ENCODE measurements at regions not wholly inside any gene's neighbourhood (a gene's known extent, or its start where the extent isn't known, plus 50 kb on each side); places are given as distances from the start of the nearest gene placed in this dataset.

DNA sequence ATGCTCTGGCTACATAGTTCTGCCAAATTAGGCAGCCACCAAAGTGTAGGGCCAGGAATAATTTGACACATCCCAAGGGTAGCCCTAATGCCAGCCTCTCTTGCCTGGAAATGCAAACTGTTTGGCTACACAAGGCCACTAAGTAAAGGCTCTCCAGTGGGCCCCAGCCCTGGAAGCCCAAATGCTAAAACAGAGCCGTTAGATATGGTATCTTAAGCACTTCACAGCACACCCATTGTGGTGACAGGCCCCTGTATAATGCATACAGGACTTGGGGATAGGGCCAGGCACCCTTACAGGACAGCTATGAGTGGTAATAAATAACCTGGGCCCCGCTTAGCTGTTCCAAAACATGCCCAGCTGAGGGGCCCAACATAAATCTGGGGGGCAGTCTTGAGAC lies 623.9 kb downstream of the BCOR start:
- H3K4me1 Mint-ChIP-seq (ENCODE audit: low read depth), result no peaks in the 10 kb centered on the region
- H3K36me3 Mint-ChIP-seq (ENCODE audit: low read depth), result no peaks in the 10 kb centered on the region
- no peak overlapping the region for H3K27ac Mint-ChIP-seq

DNA sequence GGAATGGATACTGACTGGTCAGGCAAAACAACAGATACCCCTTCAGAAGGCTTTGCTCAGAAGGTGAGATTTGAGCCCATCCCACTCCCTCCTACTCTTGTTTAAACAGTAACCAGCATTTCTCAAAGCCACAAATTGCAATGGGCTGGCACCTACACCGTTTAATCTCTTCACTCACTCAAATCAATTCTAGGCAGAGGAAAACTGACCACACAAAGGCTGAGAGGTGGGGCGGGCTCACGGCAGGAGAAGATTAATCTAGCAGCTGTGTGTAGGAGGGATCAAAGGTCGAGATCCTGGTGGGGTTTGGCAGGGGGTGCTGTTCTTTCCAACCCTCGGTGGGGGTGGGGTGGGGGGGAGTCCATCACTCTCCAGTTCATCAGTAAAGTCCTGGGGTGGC lies 622.4 kb downstream of the BCOR start:
- no peaks in the 10 kb centered on the region for H3K36me3 Mint-ChIP-seq (ENCODE audit: low read depth)
- H3K27me3 Mint-ChIP-seq (ENCODE audit: low read depth), result no peaks in the 10 kb centered on the region
- H3K9me3 Mint-ChIP-seq, result no peaks in the 10 kb centered on the region
- H3K27ac Mint-ChIP-seq, result no peak overlapping the region
- no peaks in the 10 kb centered on the region for H3K4me1 Mint-ChIP-seq (ENCODE audit: low read depth)
- no peak overlapping the region for H3K4me3 Mint-ChIP-seq

More for the DNA sequence above, 623.9 kb downstream of the BCOR start:
- no peaks in the 10 kb centered on the region for H3K27me3 Mint-ChIP-seq (ENCODE audit: low read depth)
- no peaks in the 10 kb centered on the region for H3K9me3 Mint-ChIP-seq
- H3K4me3 Mint-ChIP-seq, result no peak overlapping the region

DNA sequence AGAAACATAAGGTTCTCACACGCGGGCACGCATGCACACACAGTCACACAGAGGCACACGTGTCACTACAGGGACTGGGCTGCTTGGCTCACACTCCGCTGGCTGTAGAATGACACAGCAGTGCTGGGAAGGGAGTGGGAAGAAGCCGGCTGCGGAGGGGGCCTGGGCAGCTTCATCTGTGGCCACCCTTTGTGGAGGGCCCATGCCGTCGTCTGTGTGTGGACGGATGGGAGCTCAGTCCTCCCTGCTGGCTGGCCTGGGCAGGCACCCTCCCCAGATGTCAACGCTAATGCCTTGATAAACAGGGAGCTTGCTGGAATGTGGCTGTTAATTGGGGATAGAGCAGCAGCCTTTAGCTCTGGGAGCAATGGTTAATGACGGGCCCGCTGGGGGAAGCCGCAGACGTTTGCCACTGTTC lies 621.1 kb downstream of the BCOR start:
- Mint-ChIP-seq H3K9me3 (no peaks in the 10 kb centered on the region), H3K27me3 (ENCODE audit: low read depth) (no peaks in the 10 kb centered on the region), H3K4me1 (ENCODE audit: low read depth) (no peaks in the 10 kb centered on the region), H3K27ac (no peak overlapping the region), H3K4me3 (no peak overlapping the region), H3K36me3 (ENCODE audit: low read depth) (no peaks in the 10 kb centered on the region)

- H3K27me3 Mint-ChIP-seq (ENCODE audit: low read depth), result no peaks in the 10 kb centered on the region
- H3K9me3 Mint-ChIP-seq, result no peaks in the 10 kb centered on the region
- no peak overlapping the region for H3K27ac Mint-ChIP-seq
- no peaks in the 10 kb centered on the region for H3K4me1 Mint-ChIP-seq (ENCODE audit: low read depth)
- H3K36me3 Mint-ChIP-seq (ENCODE audit: low read depth), result no peaks in the 10 kb centered on the region
- H3K4me3 Mint-ChIP-seq, result no peak overlapping the region
Observed at GRCh38 chrX:39477031-39477761, 620.6 kb downstream of the BCOR start.

- no peaks in the 10 kb centered on the region for H3K9me3 Mint-ChIP-seq
- no peak overlapping the region for H3K4me3 Mint-ChIP-seq
- H3K4me1 Mint-ChIP-seq (ENCODE audit: low read depth), result no peaks in the 10 kb centered on the region
- H3K27me3 Mint-ChIP-seq (ENCODE audit: low read depth), result no peaks in the 10 kb centered on the region
- no peaks in the 10 kb centered on the region for H3K36me3 Mint-ChIP-seq (ENCODE audit: low read depth)
- no peak overlapping the region for H3K27ac Mint-ChIP-seq
Observed at GRCh38 chrX:39477762-39478120, 620.0 kb downstream of the BCOR start.

DNA sequence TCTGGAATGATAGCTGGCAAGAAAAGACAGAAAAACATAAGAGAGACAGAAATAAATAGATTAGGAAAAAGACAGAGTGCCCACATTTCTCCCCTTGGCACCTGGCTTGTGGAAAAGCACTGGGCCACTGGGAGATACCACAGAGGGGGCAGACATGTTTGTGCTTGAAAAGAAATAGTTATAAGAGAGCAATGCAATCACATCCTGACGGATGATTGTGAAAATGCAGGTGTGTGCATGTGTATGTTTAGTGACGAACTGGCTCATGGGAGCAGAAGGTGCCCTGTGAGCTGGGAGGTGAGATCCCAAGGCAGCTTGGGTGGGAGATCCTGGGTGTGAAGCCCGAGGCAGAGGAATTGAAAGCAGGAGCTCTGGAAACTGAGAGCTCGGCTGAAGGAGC lies 617.9 kb downstream of the BCOR start:
- H3K4me3 Mint-ChIP-seq, result no peak overlapping the region
- H3K27me3 Mint-ChIP-seq (ENCODE audit: low read depth), result no peaks in the 10 kb centered on the region
- H3K27ac Mint-ChIP-seq, result no peak overlapping the region
- H3K9me3 Mint-ChIP-seq, result no peaks in the 10 kb centered on the region
- H3K4me1 Mint-ChIP-seq (ENCODE audit: low read depth), result no peaks in the 10 kb centered on the region
- H3K36me3 Mint-ChIP-seq (ENCODE audit: low read depth), result no peaks in the 10 kb centered on the region

- H3K9me3 Mint-ChIP-seq, result no peaks in the 10 kb centered on the region
- no peaks in the 10 kb centered on the region for H3K27me3 Mint-ChIP-seq (ENCODE audit: low read depth)
- H3K27ac Mint-ChIP-seq, result no peak overlapping the region
- no peaks in the 10 kb centered on the region for H3K4me1 Mint-ChIP-seq (ENCODE audit: low read depth)
- H3K36me3 Mint-ChIP-seq (ENCODE audit: low read depth), result no peaks in the 10 kb centered on the region
- no peak overlapping the region for H3K4me3 Mint-ChIP-seq
Observed at GRCh38 chrX:39480963-39481362, 616.8 kb downstream of the BCOR start.

DNA sequence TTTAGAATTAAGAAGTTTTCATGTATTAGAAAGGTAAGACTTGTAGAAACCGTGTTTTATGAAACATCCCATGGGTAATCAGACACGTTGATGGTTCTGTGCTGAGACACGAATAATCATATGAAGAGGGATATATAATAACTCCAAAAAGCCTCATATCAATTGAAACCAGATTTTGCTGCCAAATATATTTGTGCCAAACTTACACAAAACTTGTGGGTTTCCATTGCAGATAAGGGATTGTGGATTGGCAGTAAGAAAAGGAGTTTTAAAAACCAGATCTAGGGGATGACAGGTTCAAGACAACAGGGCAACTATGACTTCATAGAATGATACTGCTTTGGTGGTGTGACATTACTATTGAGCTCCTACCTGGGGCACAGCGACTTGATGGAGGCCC lies 616.1 kb downstream of the BCOR start:
- no peaks in the 10 kb centered on the region for H3K9me3 Mint-ChIP-seq
- H3K36me3 Mint-ChIP-seq (ENCODE audit: low read depth), result no peaks in the 10 kb centered on the region
- H3K27ac Mint-ChIP-seq, result no peak overlapping the region

DNA sequence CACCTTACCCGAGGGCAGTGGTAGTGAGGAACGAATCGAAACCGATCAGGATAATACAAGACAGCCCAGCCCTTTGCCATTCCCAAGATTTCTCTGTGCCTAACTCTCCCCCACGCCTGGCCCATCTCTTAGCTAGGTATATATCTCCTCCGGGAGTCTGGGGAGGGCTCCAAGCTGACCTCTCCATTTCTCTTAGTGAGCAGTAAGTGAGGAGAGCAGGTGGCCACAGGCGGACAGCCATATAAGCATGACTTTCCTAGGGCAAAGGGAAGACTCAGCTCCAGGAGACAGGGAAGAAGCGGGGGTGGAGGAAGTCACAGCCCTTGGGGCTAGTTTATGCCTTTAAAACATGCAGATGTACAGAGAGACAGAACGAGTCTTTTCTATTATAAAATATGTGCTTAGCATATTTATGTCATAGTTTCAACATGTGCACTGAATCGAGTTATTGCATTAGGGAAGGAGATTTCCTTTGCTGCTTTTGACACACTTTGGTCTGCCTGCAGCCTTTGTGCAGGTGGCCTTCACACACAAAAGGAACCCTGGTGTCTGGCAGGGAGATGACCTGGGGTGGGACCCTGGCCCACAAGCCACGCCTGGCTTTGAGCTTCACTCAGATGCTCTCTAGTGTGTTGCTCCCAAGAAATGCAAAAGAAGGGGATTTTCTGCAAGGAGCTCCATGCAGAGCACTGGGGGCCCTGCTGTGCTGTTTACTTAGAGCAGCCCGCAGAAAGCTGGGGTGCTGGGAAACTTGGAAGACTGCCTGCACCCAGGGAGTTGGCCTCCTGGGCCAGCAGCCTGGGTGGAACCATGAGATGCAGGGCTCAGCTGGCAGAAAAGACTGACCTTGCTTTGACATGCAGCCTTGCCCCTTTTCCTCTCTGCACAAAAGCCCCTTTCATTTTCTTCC lies 613.3 kb downstream of the BCOR start:
- Mint-ChIP-seq H3K36me3 (ENCODE audit: low read depth) (no peaks in the 10 kb centered on the region), H3K9me3 (no peaks in the 10 kb centered on the region), H3K27me3 (ENCODE audit: low read depth) (no peaks in the 10 kb centered on the region), H3K4me3 (no peak overlapping the region), H3K27ac (no peak overlapping the region), H3K4me1 (ENCODE audit: low read depth) (peaks cover 4% of the 10 kb centered on the region)

More for the DNA sequence above, 616.1 kb downstream of the BCOR start:
- Mint-ChIP-seq H3K4me1 (ENCODE audit: low read depth) (no peaks in the 10 kb centered on the region), H3K4me3 (no peak overlapping the region), H3K27me3 (ENCODE audit: low read depth) (no peaks in the 10 kb centered on the region)

DNA sequence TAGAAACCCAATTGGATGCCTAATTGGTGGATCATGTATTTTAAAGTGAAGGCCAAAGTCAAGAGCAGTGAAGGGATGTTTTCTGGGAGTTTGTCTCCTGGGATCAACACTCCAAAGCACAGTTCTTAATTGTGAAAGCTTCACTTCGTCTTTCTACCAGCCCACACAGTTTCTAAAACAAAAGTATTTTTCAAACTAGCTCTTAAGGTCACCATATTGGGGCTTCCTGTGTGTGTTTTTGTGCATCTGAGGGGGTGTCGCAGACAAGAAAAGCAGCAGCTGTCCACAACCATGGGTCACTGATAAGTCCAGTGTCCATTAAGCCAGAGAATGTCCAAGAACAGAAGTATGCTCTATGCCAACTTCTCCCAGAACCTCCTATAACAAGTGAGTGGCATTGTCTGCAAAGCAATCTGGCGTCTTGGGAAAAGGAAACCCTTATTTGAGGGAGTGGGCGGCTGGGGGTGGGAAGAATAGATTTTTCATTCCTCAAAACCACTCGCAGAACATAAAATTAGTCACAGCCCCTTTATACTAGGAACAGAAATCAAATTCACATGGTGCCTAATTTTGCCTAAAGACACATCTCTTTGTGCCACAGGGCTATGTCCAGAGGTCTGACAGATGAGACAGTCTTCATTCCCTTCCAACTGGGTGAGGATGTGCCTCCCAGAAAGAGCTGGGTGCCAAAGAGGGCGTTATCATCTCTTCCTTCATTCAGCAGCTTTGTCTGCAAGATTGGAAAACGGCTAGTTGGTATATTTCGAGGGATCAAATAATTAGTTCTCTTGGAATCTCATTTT lies 610.4 kb downstream of the BCOR start:
- H3K4me3 Mint-ChIP-seq, result no peak overlapping the region
- peaks cover 3% of the 10 kb centered on the region for H3K9me3 Mint-ChIP-seq
- peaks cover 3% of the 10 kb centered on the region for H3K36me3 Mint-ChIP-seq (ENCODE audit: low read depth)
- no peaks in the 10 kb centered on the region for H3K27me3 Mint-ChIP-seq (ENCODE audit: low read depth)
- H3K27ac Mint-ChIP-seq, result no peak overlapping the region
- peaks cover 20% of the 10 kb centered on the region for H3K4me1 Mint-ChIP-seq (ENCODE audit: low read depth)

DNA sequence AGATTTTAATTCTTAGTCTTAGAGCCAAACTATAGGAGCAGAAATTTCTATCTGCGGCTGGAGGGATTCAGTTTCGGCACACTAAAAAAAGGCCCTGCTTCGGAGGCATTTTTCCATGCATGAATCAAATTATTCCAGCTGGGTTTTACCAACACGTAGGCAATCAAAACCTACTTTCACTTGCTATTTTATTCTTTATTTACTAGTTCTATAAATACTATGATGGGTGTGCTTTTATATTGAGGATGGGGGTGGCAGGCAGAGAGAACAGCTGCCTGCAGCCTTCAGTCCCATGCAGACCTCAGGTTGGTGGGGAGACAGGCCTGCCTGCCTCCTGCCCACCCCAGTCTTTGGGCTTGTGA lies 609.8 kb downstream of the BCOR start:
- peaks cover 3% of the 10 kb centered on the region for H3K36me3 Mint-ChIP-seq (ENCODE audit: low read depth)
- no peaks in the 10 kb centered on the region for H3K27me3 Mint-ChIP-seq (ENCODE audit: low read depth)
- H3K9me3 Mint-ChIP-seq, result peaks cover 3% of the 10 kb centered on the region
- no peak overlapping the region for H3K4me3 Mint-ChIP-seq
- no peak overlapping the region for H3K27ac Mint-ChIP-seq
- peaks cover 26% of the 10 kb centered on the region for H3K4me1 Mint-ChIP-seq (ENCODE audit: low read depth)

GRCh38 chrX:39491548-39492297 lies 606.0 kb downstream of the BCOR start:
- H3K27me3 Mint-ChIP-seq (ENCODE audit: low read depth), result no peaks in the 10 kb centered on the region
- peaks cover 3% of the 10 kb centered on the region for H3K36me3 Mint-ChIP-seq (ENCODE audit: low read depth)
- peaks cover 28% of the 10 kb centered on the region for H3K4me1 Mint-ChIP-seq (ENCODE audit: low read depth)
- peak overlapping the region; percentile 52 for H3K27ac Mint-ChIP-seq
- peaks cover 3% of the 10 kb centered on the region for H3K9me3 Mint-ChIP-seq
- peak overlapping the region; percentile 26 for H3K4me3 Mint-ChIP-seq

- H3K9me3 Mint-ChIP-seq, result peaks cover 3% of the 10 kb centered on the region
- H3K27me3 Mint-ChIP-seq (ENCODE audit: low read depth), result no peaks in the 10 kb centered on the region
- H3K4me3 Mint-ChIP-seq, result no peak overlapping the region
- H3K27ac Mint-ChIP-seq, result peak overlapping the region; percentile 55
- H3K36me3 Mint-ChIP-seq (ENCODE audit: low read depth), result peaks cover 3% of the 10 kb centered on the region
- peaks cover 24% of the 10 kb centered on the region for H3K4me1 Mint-ChIP-seq (ENCODE audit: low read depth)
Observed at GRCh38 chrX:39492497-39493162, 605.1 kb downstream of the BCOR start.
